Activated CD8-positive, alpha-beta T cell treated with anti-CD3 and anti-CD28 coated beads, Interleukin-2, amount 10 ng/mL, durations not matched to agents 7 days and 5 days (primary cell): ENCODE measurements at regions not wholly inside any gene's neighbourhood (a gene's known extent, or its start where the extent isn't known, plus 50 kb on each side); places are given as distances from the start of the nearest gene placed in this dataset.
"Not testable (repeated sequence)": the region's sequence is repeated elsewhere in the genome, so short reads cannot be mapped to it uniquely, and the experiment has no call there.

Source experiments
- ATAC-seq: fragments of 150-1000 bp; cut with Tn5 transposase; one replicate; pipeline ENCODE4 v1.10.0; 2021; ENCODE audit warnings: moderate library complexity
- CTCF ChIA-PET: fragments of 350-600 bp; sonication (Branson Sonifier 250); formaldehyde crosslinking; loops from one replicate; lab custom pipeline; 2021; ENCODE audit warnings: antibody characterized with exemption; lab: Charles Lee
- POLR2A ChIA-PET: fragments of 350-600 bp; sonication (Branson Sonifier 250); formaldehyde crosslinking; loops from one replicate; lab custom pipeline; 2021; ENCODE audit warnings: antibody characterized with exemption; lab: Charles Lee
- DNase-seq: peaks from one replicate; pipeline ENCODE4 v3.0.0-alpha.2; 2020
- H3K27ac Mint-ChIP-seq: one replicate; pipeline ENCODE4 v1.8.0; 2021; ENCODE audit warnings: mild to moderate bottlenecking, mixed read lengths
- H3K27me3 Mint-ChIP-seq: one replicate; pipeline ENCODE4 v1.8.0; 2021; ENCODE audit warnings: low read depth, mixed read lengths
- H3K36me3 Mint-ChIP-seq: one replicate; pipeline ENCODE4 v1.8.0; 2021; ENCODE audit warnings: low read depth, mixed read lengths
- H3K4me1 Mint-ChIP-seq: one replicate; pipeline ENCODE4 v1.8.0; 2021; ENCODE audit warnings: low read depth, mixed read lengths
- H3K4me3 Mint-ChIP-seq: one replicate; pipeline ENCODE4 v1.8.0; 2021; ENCODE audit warnings: mild to moderate bottlenecking, mixed read lengths
- H3K9me3 Mint-ChIP-seq: one replicate; pipeline ENCODE4 v1.8.0; 2022; ENCODE audit warnings: mixed read lengths; ENCODE audit not compliant: insufficient read depth

GRCh38 chr5:101716941-101717340 lies 579.1 kb downstream of the SLCO4C1 start:
- ChIA-PET CTCF (no interaction called here), POLR2A (no interaction called here)
- ATAC-seq (no peak), DNase-seq (no peak)
- H3K9me3 Mint-ChIP-seq: peaks cover 3% of the 10 kb centered on the region
- H3K4me3 Mint-ChIP-seq: no peak overlapping the region
- H3K4me1 Mint-ChIP-seq: no peaks in the 10 kb centered on the region
- no peaks in the 10 kb centered on the region for H3K36me3 Mint-ChIP-seq
- H3K27ac Mint-ChIP-seq: no peak overlapping the region
- no peaks in the 10 kb centered on the region for H3K27me3 Mint-ChIP-seq

- H3K36me3 Mint-ChIP-seq, H3K4me1 Mint-ChIP-seq, DNase-seq, ATAC-seq, POLR2A ChIA-PET, CTCF ChIA-PET, H3K27me3 Mint-ChIP-seq, H3K4me3 Mint-ChIP-seq, H3K27ac Mint-ChIP-seq, H3K9me3 Mint-ChIP-seq: not testable (repeated sequence)
These were observed 580.3 kb downstream of the SLCO4C1 start for GRCh38 chr5:101715790-101716189.

- H3K9me3 Mint-ChIP-seq: no peaks in the 10 kb centered on the region
- H3K36me3 Mint-ChIP-seq: no peaks in the 10 kb centered on the region
- DNase-seq (no peak), ATAC-seq (no peak)
- H3K27ac Mint-ChIP-seq: no peak overlapping the region
- H3K27me3 Mint-ChIP-seq: no peaks in the 10 kb centered on the region
- ChIA-PET POLR2A (no interaction called here), CTCF (no interaction called here)
- H3K4me1 Mint-ChIP-seq: no peaks in the 10 kb centered on the region
- H3K4me3 Mint-ChIP-seq: no peak overlapping the region
These were observed 606.8 kb downstream of the SLCO4C1 start for GRCh38 chr5:101689306-101689705.

- Mint-ChIP-seq H3K27me3 (no peaks in the 10 kb centered on the region), H3K4me1 (no peaks in the 10 kb centered on the region), H3K9me3 (no peaks in the 10 kb centered on the region), H3K27ac (no peak overlapping the region), H3K36me3 (no peaks in the 10 kb centered on the region), H3K4me3 (no peak overlapping the region)
- ChIA-PET CTCF (interaction anchor here (1.7 kb wide), 1 partner anchor 9 kb away, joined by 5 read pairs; no protein-coding TSS in a partner anchor), POLR2A (no interaction called here)
- ATAC-seq (no peak), DNase-seq (no peak)
These were observed 607.9 kb downstream of the SLCO4C1 start for GRCh38 chr5:101688156-101688555.

GRCh38 chr5:101687349-101687985 lies 608.6 kb downstream of the SLCO4C1 start:
- H3K9me3 Mint-ChIP-seq: no peaks in the 10 kb centered on the region
- no peak overlapping the region for H3K4me3 Mint-ChIP-seq
- H3K36me3 Mint-ChIP-seq: no peaks in the 10 kb centered on the region
- H3K27me3 Mint-ChIP-seq: no peaks in the 10 kb centered on the region
- no peaks in the 10 kb centered on the region for H3K4me1 Mint-ChIP-seq
- H3K27ac Mint-ChIP-seq: no peak overlapping the region
- ChIA-PET CTCF (interaction anchor here (1.7 kb wide), 1 partner anchor 9 kb away, joined by 5 read pairs; no protein-coding TSS in a partner anchor), POLR2A (no interaction called here)
- DNase-seq (no peak), ATAC-seq (no peak)

- ATAC-seq (no peak), DNase-seq (no peak)
- H3K36me3 Mint-ChIP-seq: no peaks in the 10 kb centered on the region
- ChIA-PET POLR2A (no interaction called here), CTCF (interaction anchor here (1.7 kb wide), 1 partner anchor 8 kb away, joined by 5 read pairs; no protein-coding TSS in a partner anchor)
- no peaks in the 10 kb centered on the region for H3K4me1 Mint-ChIP-seq
- H3K27ac Mint-ChIP-seq: no peak overlapping the region
- no peaks in the 10 kb centered on the region for H3K9me3 Mint-ChIP-seq
- no peaks in the 10 kb centered on the region for H3K27me3 Mint-ChIP-seq
- no peak overlapping the region for H3K4me3 Mint-ChIP-seq
These were observed 609.4 kb downstream of the SLCO4C1 start for GRCh38 chr5:101686536-101687157.

- CTCF ChIA-PET: no interaction called here
- H3K36me3 Mint-ChIP-seq: no peaks in the 10 kb centered on the region
- no peaks in the 10 kb centered on the region for H3K27me3 Mint-ChIP-seq
- no peaks in the 10 kb centered on the region for H3K4me1 Mint-ChIP-seq
- DNase-seq (no peak), ATAC-seq (no peak)
- H3K27ac Mint-ChIP-seq: no peak overlapping the region
- no peak overlapping the region for H3K4me3 Mint-ChIP-seq
- no peaks in the 10 kb centered on the region for H3K9me3 Mint-ChIP-seq
- POLR2A ChIA-PET: no interaction called here
These were observed 616.3 kb downstream of the SLCO4C1 start for GRCh38 chr5:101679816-101680215.

- DNase-seq (peak; percentile 41), ATAC-seq (no peak)
- POLR2A ChIA-PET: no interaction called here
- CTCF ChIA-PET: interaction anchor here (0.8 to 1.2 kb wide), 2 partner anchors 9 to 28 kb away, joined by 4 to 5 read pairs; no protein-coding TSS in a partner anchor
- Mint-ChIP-seq H3K9me3 (no peaks in the 10 kb centered on the region), H3K27me3 (no peaks in the 10 kb centered on the region), H3K4me1 (no peaks in the 10 kb centered on the region), H3K27ac (no peak overlapping the region), H3K36me3 (no peaks in the 10 kb centered on the region), H3K4me3 (no peak overlapping the region)
These were observed 617.4 kb downstream of the SLCO4C1 start for GRCh38 chr5:101678481-101679193.

- no peaks in the 10 kb centered on the region for H3K4me1 Mint-ChIP-seq
- no peaks in the 10 kb centered on the region for H3K9me3 Mint-ChIP-seq
- no peaks in the 10 kb centered on the region for H3K36me3 Mint-ChIP-seq
- no peak overlapping the region for H3K27ac Mint-ChIP-seq
- H3K4me3 Mint-ChIP-seq: no peak overlapping the region
- ChIA-PET CTCF (interaction anchor here (0.6 kb wide), 1 partner anchor 1237 kb away, joined by 3 read pairs; no protein-coding TSS in a partner anchor), POLR2A (no interaction called here)
- no peak for ATAC-seq
- H3K27me3 Mint-ChIP-seq: no peaks in the 10 kb centered on the region
- no peak for DNase-seq
These were observed 618.1 kb downstream of the SLCO4C1 start for GRCh38 chr5:101677961-101678360.

- POLR2A ChIA-PET: no interaction called here
- no peak for DNase-seq
- Mint-ChIP-seq H3K4me1 (no peaks in the 10 kb centered on the region), H3K36me3 (no peaks in the 10 kb centered on the region), H3K27me3 (no peaks in the 10 kb centered on the region), H3K4me3 (no peak overlapping the region), H3K9me3 (no peaks in the 10 kb centered on the region), H3K27ac (no peak overlapping the region)
- CTCF ChIA-PET: no interaction called here
- ATAC-seq: no peak
These were observed 619.4 kb downstream of the SLCO4C1 start for GRCh38 chr5:101676646-101677045.

GRCh38 chr5:101675510-101676219 lies 620.4 kb downstream of the SLCO4C1 start:
- Mint-ChIP-seq H3K4me1 (no peaks in the 10 kb centered on the region), H3K9me3 (no peaks in the 10 kb centered on the region), H3K4me3 (no peak overlapping the region), H3K36me3 (no peaks in the 10 kb centered on the region), H3K27me3 (no peaks in the 10 kb centered on the region), H3K27ac (no peak overlapping the region)
- DNase-seq (no peak), ATAC-seq (no peak)
- POLR2A ChIA-PET: no interaction called here
- CTCF ChIA-PET: no interaction called here
